ENCODE measurements at regions not wholly inside any gene's neighbourhood (a gene's known extent, or its start where the extent isn't known, plus 50 kb on each side); places are given as distances from the start of the nearest gene placed in this dataset.

DNA sequence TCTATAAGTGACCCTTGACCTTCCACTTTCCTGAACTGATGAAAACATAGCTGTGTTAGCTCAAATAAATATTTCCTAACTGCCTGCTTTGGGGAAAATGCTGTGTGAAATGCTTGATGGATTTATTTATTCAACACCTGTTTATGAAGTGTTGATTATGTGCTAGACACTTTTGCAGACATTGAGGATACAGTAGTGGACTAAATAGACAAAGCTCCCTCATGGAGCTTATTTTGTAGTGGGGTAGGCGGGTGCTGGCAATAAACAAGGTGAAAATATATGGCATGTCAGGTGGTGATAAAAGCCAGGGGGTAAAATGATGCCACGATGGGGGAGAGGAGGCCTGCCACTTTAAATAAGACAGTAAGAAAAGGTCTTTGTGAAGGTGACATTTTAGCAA lies 50.2 kb upstream of the TLR3 start:
- Mint-ChIP-seq H3K27me3 (no peaks in the 10 kb centered on the region), H3K4me1 (no peaks in the 10 kb centered on the region), H3K4me3 (no peak overlapping the region), H3K36me3 (no peaks in the 10 kb centered on the region), H3K27ac (no peak overlapping the region), H3K9me3 (peaks cover 0 to 5% (median 0%) of the 10 kb centered on the region in 7 donors)
- Histone ChIP-seq H3K27me3 (ENCODE audit: control insufficient read depth, insufficient read depth, low read length) (peaks cover 1% of the 10 kb centered on the region), H3K27ac (ENCODE audit: insufficient read depth, low read length, poor library complexity, severe bottlenecking) (no peak overlapping the region), H3K9me3 (ENCODE audit: control insufficient read depth in 2 of 2, low read length in 2 of 2) (no peaks in the 10 kb centered on the region), H3K4me3 (ENCODE audit: low read depth, low read length) (no peak overlapping the region), H3K4me1 (ENCODE audit: control insufficient read depth, insufficient read depth, low read length, poor library complexity, severe bottlenecking) (no peaks in the 10 kb centered on the region), H3K36me3 (ENCODE audit: control insufficient read depth, insufficient read depth, low read length) (no peaks in the 10 kb centered on the region)
- no peak for DNase-seq
- no peak for ATAC-seq (ENCODE audit: low read depth in 2 of 2)

All from CD4-positive, CD25-positive, alpha-beta regulatory T cell (primary cell).